ENCODE measurements at regions not wholly inside any gene's neighbourhood (a gene's known extent, or its start where the extent isn't known, plus 50 kb on each side); places are given as distances from the start of the nearest gene placed in this dataset.

DNA sequence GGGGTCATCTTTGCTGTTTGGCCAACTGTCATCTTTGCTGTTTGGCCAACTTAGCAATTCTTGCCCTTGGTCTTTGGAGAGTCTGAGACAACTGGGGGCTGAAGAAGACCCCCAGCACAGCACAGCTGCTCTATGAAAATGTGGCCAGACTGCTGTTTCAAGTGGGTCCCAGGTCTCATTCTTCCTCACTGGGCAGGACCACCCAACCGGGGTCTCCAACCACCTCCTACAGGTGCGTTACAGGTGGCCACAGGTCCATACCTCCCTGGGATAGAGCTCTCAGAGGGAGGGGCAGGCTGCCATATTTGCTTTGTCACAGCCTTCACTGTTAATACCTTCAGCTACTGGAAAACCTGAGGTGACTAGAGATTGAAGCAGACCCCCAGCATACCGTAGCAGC is 82.1 kb upstream of the TCEAL2 start:
- H3K4me3 ChIP-seq (ENCODE audit: low read depth, low read length, poor library complexity, severe bottlenecking) = no peak overlapping the region
- POLR2A ChIA-PET = no interaction called here
- H3K4me2 ChIP-seq (ENCODE audit: low read length) = no peak overlapping the region
- no peaks in the 10 kb centered on the region for H3K9me2 ChIP-seq (ENCODE audit: insufficient read depth, low read length)
- CTCF ChIA-PET (ENCODE audit: unreplicated experiment) = no interaction called here
- DNase-seq (ENCODE audit: low spot score) = no peak
- H3K27ac ChIP-seq (ENCODE audit: low read depth, low read length, poor library complexity, severe bottlenecking) = no peak overlapping the region
- H3K79me2 ChIP-seq (ENCODE audit: insufficient read depth, low read depth, low read length) = no peaks in the 10 kb centered on the region
- intact Hi-C loops (cut with micrococcal nuclease; ENCODE audit: unreplicated experiment) = no loop called here
- no peaks in the 10 kb centered on the region for H3K4me1 ChIP-seq (ENCODE audit: insufficient read depth, low read length, poor library complexity, severe bottlenecking)
- no peaks in the 10 kb centered on the region for H4K20me1 ChIP-seq (ENCODE audit: insufficient read depth, low read length)
- H3K9me3 ChIP-seq (ENCODE audit: low read length) = no peaks in the 10 kb centered on the region
- no peaks in the 10 kb centered on the region for H3K36me3 ChIP-seq (ENCODE audit: insufficient read depth, low read length)
- no TSS peak for BruUV-seq (replicated peaks)
- TF ChIP-seq, protein P1, sequence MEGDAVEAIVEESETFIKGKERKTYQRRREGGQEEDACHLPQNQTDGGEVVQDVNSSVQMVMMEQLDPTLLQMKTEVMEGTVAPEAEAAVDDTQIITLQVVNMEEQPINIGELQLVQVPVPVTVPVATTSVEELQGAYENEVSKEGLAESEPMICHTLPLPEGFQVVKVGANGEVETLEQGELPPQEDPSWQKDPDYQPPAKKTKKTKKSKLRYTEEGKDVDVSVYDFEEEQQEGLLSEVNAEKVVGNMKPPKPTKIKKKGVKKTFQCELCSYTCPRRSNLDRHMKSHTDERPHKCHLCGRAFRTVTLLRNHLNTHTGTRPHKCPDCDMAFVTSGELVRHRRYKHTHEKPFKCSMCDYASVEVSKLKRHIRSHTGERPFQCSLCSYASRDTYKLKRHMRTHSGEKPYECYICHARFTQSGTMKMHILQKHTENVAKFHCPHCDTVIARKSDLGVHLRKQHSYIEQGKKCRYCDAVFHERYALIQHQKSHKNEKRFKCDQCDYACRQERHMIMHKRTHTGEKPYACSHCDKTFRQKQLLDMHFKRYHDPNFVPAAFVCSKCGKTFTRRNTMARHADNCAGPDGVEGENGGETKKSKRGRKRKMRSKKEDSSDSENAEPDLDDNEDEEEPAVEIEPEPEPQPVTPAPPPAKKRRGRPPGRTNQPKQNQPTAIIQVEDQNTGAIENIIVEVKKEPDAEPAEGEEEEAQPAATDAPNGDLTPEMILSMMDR (conservative IDR thresholded peaks at IDR 0.05; ENCODE audit: low read length) = no peak
- no peak for TF ChIP-seq EZH2phosphoT487 (IDR thresholded peaks at IDR 0.05; ENCODE audit: borderline replicate concordance, low read depth, low read length)
- H2AFZ ChIP-seq (ENCODE audit: low read length) = no peak overlapping the region

DNA sequence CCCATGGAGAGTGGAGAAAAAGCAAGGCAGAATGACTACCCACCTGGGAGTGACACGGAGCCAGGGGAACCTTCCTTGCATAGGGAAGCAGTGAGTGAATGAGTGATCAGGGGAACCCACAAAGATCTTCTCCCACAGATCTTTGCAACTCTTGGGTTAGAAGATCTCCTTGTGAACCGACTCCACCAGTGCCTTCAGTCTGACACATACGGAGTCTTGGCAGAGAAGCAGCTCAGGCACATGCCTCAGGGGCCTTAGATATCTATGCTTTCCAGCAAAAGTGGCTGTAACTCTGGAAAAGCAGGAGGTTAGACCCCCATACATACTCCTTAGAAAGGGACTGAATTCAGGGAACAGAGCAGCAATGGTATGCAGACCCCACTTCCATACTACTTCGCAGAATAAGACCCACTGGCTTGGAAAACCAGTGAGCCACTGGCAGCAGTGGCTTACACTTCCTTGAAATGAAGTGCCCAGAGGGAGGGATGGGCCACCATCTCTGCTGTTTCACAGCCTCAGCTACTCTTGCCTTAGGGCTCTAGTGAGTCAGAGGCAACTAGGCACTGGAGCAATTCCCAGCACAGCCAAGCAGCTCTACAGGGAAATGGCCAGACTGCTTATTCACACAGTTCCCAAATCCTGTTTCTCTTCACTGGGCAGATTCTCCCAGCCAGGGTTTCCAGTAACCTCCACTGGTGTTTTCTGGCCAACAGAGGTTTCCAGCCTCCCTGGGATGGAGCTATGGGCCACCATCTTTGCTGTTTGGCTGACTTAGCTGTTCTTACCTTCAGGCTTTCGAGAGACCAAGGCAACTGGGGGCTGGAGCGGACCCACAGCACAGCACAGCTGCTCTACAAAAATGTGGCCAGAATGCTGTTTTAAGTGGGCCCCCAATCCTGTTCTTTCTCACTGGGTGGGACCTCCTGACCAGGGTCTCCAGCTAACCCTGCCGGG is 82.8 kb upstream of the TCEAL2 start:
- no peak for TF ChIP-seq EZH2phosphoT487 (IDR thresholded peaks at IDR 0.05; ENCODE audit: borderline replicate concordance, low read depth, low read length)
- TF ChIP-seq, protein P1 (conservative IDR thresholded peaks at IDR 0.05; ENCODE audit: low read length) = no peak
- H3K9me2 ChIP-seq (ENCODE audit: insufficient read depth, low read length) = no peaks in the 10 kb centered on the region
- intact Hi-C loops (cut with micrococcal nuclease; ENCODE audit: unreplicated experiment) = no loop called here
- no peak overlapping the region for H2AFZ ChIP-seq (ENCODE audit: low read length)
- POLR2A ChIA-PET = no interaction called here
- CTCF ChIA-PET (ENCODE audit: unreplicated experiment) = no interaction called here
- H3K79me2 ChIP-seq (ENCODE audit: insufficient read depth, low read depth, low read length) = no peaks in the 10 kb centered on the region
- no peak for DNase-seq (ENCODE audit: low spot score)
- H3K36me3 ChIP-seq (ENCODE audit: insufficient read depth, low read length) = no peaks in the 10 kb centered on the region
- H3K4me1 ChIP-seq (ENCODE audit: insufficient read depth, low read length, poor library complexity, severe bottlenecking) = no peaks in the 10 kb centered on the region
- no peak overlapping the region for H3K4me3 ChIP-seq (ENCODE audit: low read depth, low read length, poor library complexity, severe bottlenecking)
- no peak overlapping the region for H3K4me2 ChIP-seq (ENCODE audit: low read length)
- H3K27ac ChIP-seq (ENCODE audit: low read depth, low read length, poor library complexity, severe bottlenecking) = no peak overlapping the region
- no peaks in the 10 kb centered on the region for H3K9me3 ChIP-seq (ENCODE audit: low read length)
- BruUV-seq (replicated peaks) = no TSS peak
- H4K20me1 ChIP-seq (ENCODE audit: insufficient read depth, low read length) = no peaks in the 10 kb centered on the region

DNA sequence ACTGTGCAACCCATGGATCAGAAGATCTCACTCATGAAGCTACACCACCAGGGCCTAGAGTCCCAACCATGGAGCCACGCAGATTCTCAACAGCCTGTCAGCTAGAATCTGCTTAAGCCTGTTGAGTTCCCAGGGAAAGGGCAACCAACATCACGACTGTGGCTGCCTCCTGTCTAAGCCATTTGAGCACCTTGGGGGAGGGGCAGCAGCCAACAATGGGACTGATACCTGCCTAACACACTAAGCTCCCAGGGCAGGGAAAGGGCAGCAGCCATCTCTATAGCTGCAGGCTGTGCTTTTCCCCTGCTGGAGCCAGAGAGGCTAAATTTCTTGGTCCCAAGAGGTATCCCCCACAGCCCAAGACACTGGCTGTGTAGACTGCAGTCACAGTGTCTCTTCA is 96.5 kb upstream of the TCEAL2 start:
- BruUV-seq (replicated peaks) = no TSS peak
- H3K79me2 ChIP-seq (ENCODE audit: insufficient read depth, low read depth, low read length) = no peaks in the 10 kb centered on the region
- H3K9me3 ChIP-seq (ENCODE audit: low read length) = no peaks in the 10 kb centered on the region
- no peaks in the 10 kb centered on the region for H3K4me1 ChIP-seq (ENCODE audit: insufficient read depth, low read length, poor library complexity, severe bottlenecking)
- no peak for DNase-seq (ENCODE audit: low spot score)
- no peaks in the 10 kb centered on the region for H3K9me2 ChIP-seq (ENCODE audit: insufficient read depth, low read length)
- ChIA-PET POLR2A (no interaction called here), CTCF (ENCODE audit: unreplicated experiment) (no interaction called here)
- H3K36me3 ChIP-seq (ENCODE audit: insufficient read depth, low read length) = no peaks in the 10 kb centered on the region
- no peaks in the 10 kb centered on the region for H4K20me1 ChIP-seq (ENCODE audit: insufficient read depth, low read length)
- no peak overlapping the region for H3K4me3 ChIP-seq (ENCODE audit: low read depth, low read length, poor library complexity, severe bottlenecking)
- no peak overlapping the region for H2AFZ ChIP-seq (ENCODE audit: low read length)
- H3K4me2 ChIP-seq (ENCODE audit: low read length) = no peak overlapping the region
- no peak for TF ChIP-seq EZH2phosphoT487 (IDR thresholded peaks at IDR 0.05; ENCODE audit: borderline replicate concordance, low read depth, low read length)
- TF ChIP-seq, protein P1 (conservative IDR thresholded peaks at IDR 0.05; ENCODE audit: low read length) = no peak
- no peak overlapping the region for H3K27ac ChIP-seq (ENCODE audit: low read depth, low read length, poor library complexity, severe bottlenecking)
- intact Hi-C loops (cut with micrococcal nuclease; ENCODE audit: unreplicated experiment) = no loop called here

All from OCI-LY7 (cell line).